BE2C (cell line): ENCODE measurements at regions not wholly inside any gene's neighbourhood (a gene's known extent, or its start where the extent isn't known, plus 50 kb on each side); places are given as distances from the start of the nearest gene placed in this dataset.
"Not testable (repeated sequence)": the region's sequence is repeated elsewhere in the genome, so short reads cannot be mapped to it uniquely, and the experiment has no call there.

ENCODE experiments used
- DNase-seq: peaks from one replicate; pipeline ENCODE4 v3.0.0-alpha.2; 2020
- H3K27me3 ChIP-seq: fragments of 250-450 bp; sonication (Bioruptor Pico); 2 replicates; pipeline ENCODE4 v1.5.1; 2020; ENCODE audit warnings: mild to moderate bottlenecking
- H3K36me3 ChIP-seq: fragments of 250-450 bp; sonication (Bioruptor Pico); 2 replicates; pipeline ENCODE4 v1.5.1; 2020; ENCODE audit warnings: mild to moderate bottlenecking
- H3K4me1 ChIP-seq: fragments of 250-450 bp; sonication (Bioruptor Pico); 2 replicates; pipeline ENCODE4 v1.5.1; 2020
- H3K4me3 ChIP-seq: 2 replicates; pipeline ENCODE4 v1.5.1; 2011; ENCODE audit warnings: low read depth, low read length
- H3K9me3 ChIP-seq: fragments of 250-450 bp; sonication (Bioruptor Pico); 2 replicates; pipeline ENCODE4 v1.5.1; 2020
- CTCF ChIP-seq: IDR thresholded peaks from 2 replicates; pipeline ENCODE4 v1.5.1; 2012; ENCODE audit warnings: mild to moderate bottlenecking, low read depth, low read length

- Histone ChIP-seq H3K27me3 (no peaks in the 10 kb centered on the region), H3K4me3 (no peak overlapping the region), H3K9me3 (no peaks in the 10 kb centered on the region), H3K36me3 (no peaks in the 10 kb centered on the region), H3K4me1 (no peaks in the 10 kb centered on the region)
- no peak for TF ChIP-seq CTCF
- no peak for DNase-seq
Observed at GRCh38 chr13:28607187-28607955, 51.6 kb upstream of the POMP start.

- H3K36me3 ChIP-seq = no peaks in the 10 kb centered on the region
- no peak overlapping the region for H3K4me3 ChIP-seq
- no peaks in the 10 kb centered on the region for H3K9me3 ChIP-seq
- H3K27me3 ChIP-seq = no peaks in the 10 kb centered on the region
- no peak for DNase-seq
- H3K4me1 ChIP-seq = no peaks in the 10 kb centered on the region
- no peak for TF ChIP-seq CTCF
Observed at GRCh38 chr13:28606466-28606865, 52.5 kb upstream of the POMP start.

- not testable (repeated sequence) for H3K36me3 ChIP-seq, H3K4me1 ChIP-seq, H3K4me3 ChIP-seq, H3K27me3 ChIP-seq, DNase-seq, H3K9me3 ChIP-seq
Observed at GRCh38 chr13:28605147-28605546, 53.8 kb upstream of the POMP start.

- H3K36me3 ChIP-seq = no peaks in the 10 kb centered on the region
- no peaks in the 10 kb centered on the region for H3K27me3 ChIP-seq
- no peak for TF ChIP-seq CTCF
- no peaks in the 10 kb centered on the region for H3K4me1 ChIP-seq
- no peak for DNase-seq
- no peak overlapping the region for H3K4me3 ChIP-seq
- H3K9me3 ChIP-seq = no peaks in the 10 kb centered on the region
Observed at GRCh38 chr13:28603043-28603664, 55.8 kb upstream of the POMP start.

GRCh38 chr13:28602580-28602979 lies 56.4 kb upstream of the POMP start:
- no peak for DNase-seq
- H3K4me1 ChIP-seq = no peaks in the 10 kb centered on the region
- H3K36me3 ChIP-seq = no peaks in the 10 kb centered on the region
- H3K4me3 ChIP-seq = no peak overlapping the region
- H3K9me3 ChIP-seq = no peaks in the 10 kb centered on the region
- no peaks in the 10 kb centered on the region for H3K27me3 ChIP-seq
- no peak for TF ChIP-seq CTCF

GRCh38 chr13:28601581-28601980 lies 57.3 kb upstream of the POMP start:
- Histone ChIP-seq H3K27me3 (no peaks in the 10 kb centered on the region), H3K36me3 (no peaks in the 10 kb centered on the region)

More at GRCh38 chr13:28601581-28601980, 57.3 kb upstream of the POMP start:
- no peak for TF ChIP-seq CTCF
- no peak for DNase-seq
- H3K9me3 ChIP-seq = no peaks in the 10 kb centered on the region
- no peak overlapping the region for H3K4me3 ChIP-seq
- no peaks in the 10 kb centered on the region for H3K4me1 ChIP-seq
